H9 (cell line): ENCODE measurements at regions not wholly inside any gene's neighbourhood (a gene's known extent, or its start where the extent isn't known, plus 50 kb on each side); places are given as distances from the start of the nearest gene placed in this dataset.
A peak's percentile ranks its signal among the peaks of the same experiment; 100 is the strongest.

ENCODE experiments used
- DNase-seq: peaks from one replicate; pipeline ENCODE4 v3.0.0-alpha.2; 2017
- H2AFZ ChIP-seq: one replicate; pipeline ENCODE4 v1.6.1; 2013; ENCODE audit warnings: mild to moderate bottlenecking, low read length, control low read depth, moderate library complexity
- H2AK5ac ChIP-seq: 2 replicates; pipeline ENCODE4 v1.6.1; 2013; ENCODE audit warnings: low read length, control low read depth, mixed read lengths; ENCODE audit not compliant: insufficient read length
- H2BK120ac ChIP-seq: one replicate; pipeline ENCODE4 v1.6.1; 2013; ENCODE audit warnings: low read depth, mild to moderate bottlenecking, low read length, control low read depth, inconsistent platforms; ENCODE audit not compliant: poor library complexity, severe bottlenecking
- H2BK12ac ChIP-seq: 2 replicates; pipeline ENCODE4 v1.6.1; 2013; ENCODE audit warnings: low read length, control low read depth, mixed read lengths, low read depth; ENCODE audit not compliant: insufficient read length
- H2BK15ac ChIP-seq: 2 replicates; pipeline ENCODE4 v1.6.1; 2013; ENCODE audit warnings: low read depth, low read length, control low read depth
- H2BK20ac ChIP-seq: one replicate; pipeline ENCODE4 v1.6.1; 2013; ENCODE audit warnings: low read depth, mild to moderate bottlenecking, low read length, control low read depth, inconsistent platforms; ENCODE audit not compliant: poor library complexity, severe bottlenecking
- H2BK5ac ChIP-seq: 2 replicates; pipeline ENCODE4 v1.6.1; 2013; ENCODE audit warnings: low read length, control low read depth, mixed read lengths; ENCODE audit not compliant: insufficient read length
- H3K14ac ChIP-seq: 2 replicates; pipeline ENCODE4 v1.6.1; 2013; ENCODE audit warnings: low read length, control low read depth; ENCODE audit not compliant: insufficient read depth
- H3K18ac ChIP-seq: 2 replicates; pipeline ENCODE4 v1.6.1; 2013; ENCODE audit warnings: low read depth, mild to moderate bottlenecking, mixed read lengths, low read length, control low read depth; ENCODE audit not compliant: insufficient read length
- H3K23ac ChIP-seq: 2 replicates; pipeline ENCODE4 v1.6.1; 2013; ENCODE audit warnings: low read length, control low read depth, mixed read lengths, low read depth; ENCODE audit not compliant: insufficient read length
- H3K23me2 ChIP-seq: 2 replicates; pipeline ENCODE4 v1.6.1; 2013; ENCODE audit warnings: low read depth, mild to moderate bottlenecking, mixed read lengths, low read length, control low read depth; ENCODE audit not compliant: insufficient read length, poor library complexity, severe bottlenecking
- H3K27ac ChIP-seq: 2 replicates; pipeline ENCODE4 v1.5.1; 2013; ENCODE audit warnings: low read length, control low read depth, mixed read lengths, low read depth; ENCODE audit not compliant: insufficient read length
- H3K27me3 ChIP-seq: 2 replicates; pipeline ENCODE4 v1.6.1; 2013; ENCODE audit warnings: low read length, control low read depth, inconsistent platforms; ENCODE audit not compliant: insufficient read depth
- H3K4ac ChIP-seq: 2 replicates; pipeline ENCODE4 v1.6.1; 2013; ENCODE audit warnings: low read depth, mild to moderate bottlenecking, control low read depth, inconsistent platforms, low read length, moderate library complexity
- H3K4me1 ChIP-seq: 2 replicates; pipeline ENCODE4 v1.6.1; 2013; ENCODE audit warnings: low read length, control low read depth, inconsistent platforms; ENCODE audit not compliant: insufficient read depth
- H3K4me2 ChIP-seq: 2 replicates; pipeline ENCODE4 v1.6.1; 2013; ENCODE audit warnings: low read length, control low read depth, mixed read lengths; ENCODE audit not compliant: insufficient read length, insufficient read depth
- H3K56ac ChIP-seq: 2 replicates; pipeline ENCODE4 v1.6.1; 2013; ENCODE audit warnings: low read depth, mild to moderate bottlenecking, mixed read lengths, low read length, control low read depth; ENCODE audit not compliant: insufficient read length
- H3K79me1 ChIP-seq: 2 replicates; pipeline ENCODE4 v1.6.1; 2013; ENCODE audit warnings: low read depth, mild to moderate bottlenecking, moderate library complexity, low read length, control low read depth, inconsistent platforms; ENCODE audit not compliant: insufficient read depth, poor library complexity, severe bottlenecking
- H3K79me2 ChIP-seq: 2 replicates; pipeline ENCODE4 v1.6.1; 2013; ENCODE audit warnings: low read length, control low read depth, inconsistent platforms; ENCODE audit not compliant: insufficient read depth
- H3K9ac ChIP-seq: 2 replicates; pipeline ENCODE4 v1.6.1; 2013; ENCODE audit warnings: low read length, control low read depth, mixed read lengths; ENCODE audit not compliant: insufficient read length; ENCODE audit errors: extremely low read depth
- H3K9me3 ChIP-seq: one replicate; pipeline ENCODE4 v1.6.1; 2013; ENCODE audit warnings: low read depth, low read length, inconsistent platforms; ENCODE audit not compliant: control insufficient read depth
- H3T11ph ChIP-seq: one replicate; pipeline ENCODE4 v1.6.1; 2013; ENCODE audit warnings: mild to moderate bottlenecking, low read length, control low read depth, inconsistent platforms
- H4K20me1 ChIP-seq: one replicate; pipeline ENCODE4 v1.6.1; 2013; ENCODE audit not compliant: control insufficient read depth, insufficient read length, insufficient read depth
- H4K5ac ChIP-seq: 2 replicates; pipeline ENCODE4 v1.6.1; 2013; ENCODE audit warnings: low read depth, mild to moderate bottlenecking, mixed read lengths, low read length, control low read depth; ENCODE audit not compliant: insufficient read length
- H4K8ac ChIP-seq: replicated peaks from 2 replicates; pipeline ENCODE4 v1.6.1; 2013; ENCODE audit warnings: low read length, control low read depth, mixed read lengths, low read depth; ENCODE audit not compliant: insufficient read length
- H4K91ac ChIP-seq: 2 replicates; pipeline ENCODE4 v1.6.1; 2013; ENCODE audit warnings: low read depth, mild to moderate bottlenecking, moderate library complexity, mixed read lengths, low read length, control low read depth; ENCODE audit not compliant: insufficient read length
- H3K27ac Mint-ChIP-seq, 3 experiments: 2 replicates in 2 of 3; 3 replicates in 1 of 3; pipeline ENCODE4 v1.8.0; 2020 to 2021; ENCODE audit warnings: mixed read lengths in 3 of 3, mild to moderate bottlenecking in 1 of 3, moderate library complexity in 1 of 3
- H3K27me3 Mint-ChIP-seq: 2 replicates; pipeline ENCODE4 v1.8.0; 2021; ENCODE audit warnings: low read depth, mild to moderate bottlenecking, moderate library complexity, mixed read lengths
- H3K36me3 Mint-ChIP-seq, 3 experiments: 2 replicates in 2 of 3; 3 replicates in 1 of 3; pipeline ENCODE4 v1.8.0; 2020 to 2021; ENCODE audit warnings: low read depth in 3 of 3, mixed read lengths in 3 of 3; ENCODE audit not compliant: insufficient read depth in 1 of 3
- H3K4me1 Mint-ChIP-seq, 2 experiments: 2 replicates each; pipeline ENCODE4 v1.8.0; 2020; ENCODE audit warnings: mixed read lengths in 2 of 2
- H3K4me3 Mint-ChIP-seq, 2 experiments: 2 replicates in 1 of 2; 3 replicates in 1 of 2; pipeline ENCODE4 v1.8.0; 2020 to 2021; ENCODE audit warnings: mild to moderate bottlenecking in 2 of 2, mixed read lengths in 2 of 2, moderate library complexity in 1 of 2
- H3K9me3 Mint-ChIP-seq, 2 experiments: 2 replicates in 1 of 2; 3 replicates in 1 of 2; pipeline ENCODE4 v1.8.0; 2020; ENCODE audit warnings: mild to moderate bottlenecking in 2 of 2, mixed read lengths in 2 of 2, moderate library complexity in 1 of 2
- WGBS: extraction: QIAGEN DNeasy Blood & Tissue Kit; methylation state at CpG from one replicate; pipeline ENCODE4 v1.1.7; 2013; ENCODE audit warnings: missing lambda C conversion rate, low lambda C conversion rate, mixed read lengths; ENCODE audit not compliant: insufficient read length; ENCODE audit errors: extremely low coverage; 5-methylcytosine and 5-hydroxymethylcytosine counted together
- TF ChIP-seq, protein P1 (sequence below): fragments of 200-600 bp; sonication (generic); conservative IDR thresholded peaks from 3 replicates; pipeline ENCODE4 v1.8.0; 2021; ENCODE audit warnings: antibody characterized with exemption, mild to moderate bottlenecking

DNA sequence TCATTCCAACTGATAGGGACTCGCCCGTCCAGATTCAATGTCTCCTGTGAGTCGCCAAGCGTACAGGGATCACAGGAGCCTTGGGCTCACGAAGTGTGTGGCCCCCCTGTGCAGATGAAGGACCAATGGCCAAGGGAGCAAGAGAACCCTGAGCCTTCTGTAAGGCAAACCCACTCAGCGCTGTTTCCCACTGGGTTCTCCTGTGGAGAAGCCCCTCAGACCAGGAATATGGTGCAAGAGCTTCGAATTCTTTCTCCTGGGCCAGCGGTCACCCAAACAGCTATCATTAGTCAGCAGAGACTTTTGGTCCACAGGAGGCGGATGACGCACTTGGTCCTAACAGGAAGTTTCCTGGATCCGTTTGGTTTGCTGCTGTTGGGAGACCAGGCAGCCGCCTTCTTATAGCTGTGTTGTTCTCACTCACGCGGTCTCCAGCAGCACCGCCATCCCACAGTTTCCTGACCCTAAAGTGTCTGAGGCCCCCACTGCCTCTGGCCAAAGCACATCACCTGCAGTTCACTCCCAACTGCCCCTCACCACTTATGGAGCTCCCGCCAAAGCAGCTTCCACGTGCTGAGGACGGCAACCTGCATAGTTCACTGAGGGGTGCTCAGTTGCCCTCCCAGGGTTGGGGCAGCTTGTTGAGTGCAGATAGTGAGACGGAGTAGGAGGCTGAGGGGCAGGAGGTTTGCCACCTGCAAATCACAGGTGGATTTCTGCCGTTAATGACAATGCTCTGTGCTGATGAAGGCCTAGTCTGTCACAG lies 268.6 kb downstream of the ERMARD start:
- H2BK20ac ChIP-seq, result no peak overlapping the region
- no peaks in the 10 kb centered on the region for H3K79me2 ChIP-seq
- no peak overlapping the region for H4K8ac ChIP-seq
- H3K4me2 ChIP-seq, result no peak overlapping the region
- no peaks in the 10 kb centered on the region for H3K4me1 ChIP-seq
- no peaks in the 10 kb centered on the region for H3K23me2 ChIP-seq
- H4K91ac ChIP-seq, result no peak overlapping the region
- no peak overlapping the region for H3K4me3 Mint-ChIP-seq
- no peak overlapping the region for H3K14ac ChIP-seq
- H3K27ac Mint-ChIP-seq, result no peak overlapping the region
- no peak overlapping the region for H3K56ac ChIP-seq
- no peak overlapping the region for H4K5ac ChIP-seq
- DNase-seq, result peak; percentile 17
- no peak overlapping the region for H2BK12ac ChIP-seq
- no peak overlapping the region for H3K18ac ChIP-seq
- H3T11ph ChIP-seq, result no peak overlapping the region
- H2AK5ac ChIP-seq, result no peak overlapping the region
- no peak overlapping the region for H2BK15ac ChIP-seq
- peaks cover 12% of the 10 kb centered on the region for H3K27me3 Mint-ChIP-seq
- H4K20me1 ChIP-seq, result no peaks in the 10 kb centered on the region
- H3K27me3 ChIP-seq, result no peaks in the 10 kb centered on the region
- H3K9me3 ChIP-seq, result no peaks in the 10 kb centered on the region
- H3K36me3 Mint-ChIP-seq, result no peaks in the 10 kb centered on the region
- no peak overlapping the region for H2BK120ac ChIP-seq
- no peaks in the 10 kb centered on the region for H3K79me1 ChIP-seq
- no peak overlapping the region for H2AFZ ChIP-seq
- H2BK5ac ChIP-seq, result no peak overlapping the region
- H3K23ac ChIP-seq, result no peak overlapping the region
- TF ChIP-seq, protein P1, sequence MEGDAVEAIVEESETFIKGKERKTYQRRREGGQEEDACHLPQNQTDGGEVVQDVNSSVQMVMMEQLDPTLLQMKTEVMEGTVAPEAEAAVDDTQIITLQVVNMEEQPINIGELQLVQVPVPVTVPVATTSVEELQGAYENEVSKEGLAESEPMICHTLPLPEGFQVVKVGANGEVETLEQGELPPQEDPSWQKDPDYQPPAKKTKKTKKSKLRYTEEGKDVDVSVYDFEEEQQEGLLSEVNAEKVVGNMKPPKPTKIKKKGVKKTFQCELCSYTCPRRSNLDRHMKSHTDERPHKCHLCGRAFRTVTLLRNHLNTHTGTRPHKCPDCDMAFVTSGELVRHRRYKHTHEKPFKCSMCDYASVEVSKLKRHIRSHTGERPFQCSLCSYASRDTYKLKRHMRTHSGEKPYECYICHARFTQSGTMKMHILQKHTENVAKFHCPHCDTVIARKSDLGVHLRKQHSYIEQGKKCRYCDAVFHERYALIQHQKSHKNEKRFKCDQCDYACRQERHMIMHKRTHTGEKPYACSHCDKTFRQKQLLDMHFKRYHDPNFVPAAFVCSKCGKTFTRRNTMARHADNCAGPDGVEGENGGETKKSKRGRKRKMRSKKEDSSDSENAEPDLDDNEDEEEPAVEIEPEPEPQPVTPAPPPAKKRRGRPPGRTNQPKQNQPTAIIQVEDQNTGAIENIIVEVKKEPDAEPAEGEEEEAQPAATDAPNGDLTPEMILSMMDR, result no peak
- no peak overlapping the region for H3K9ac ChIP-seq
- WGBS, result no CpG with 5 or more reads among the region's 20 CpGs
- no peaks in the 10 kb centered on the region; a peak in 2 of 4 replicates for H3K4me1 Mint-ChIP-seq
- no peak overlapping the region for H3K27ac ChIP-seq
- no peaks in the 10 kb centered on the region for H3K9me3 Mint-ChIP-seq
- no peak overlapping the region for H3K4ac ChIP-seq
